NT2/D1 (cell line): ENCODE measurements at regions not wholly inside any gene's neighbourhood (a gene's known extent, or its start where the extent isn't known, plus 50 kb on each side); places are given as distances from the start of the nearest gene placed in this dataset.

Source experiments
- YY1 ChIP-seq: IDR thresholded peaks from 2 replicates; pipeline ENCODE4 v1.6.1; 2011; ENCODE audit not compliant: insufficient read length, insufficient read depth
- ZNF274 ChIP-seq: IDR thresholded peaks from 2 replicates; pipeline ENCODE4 v1.6.1; 2011; ENCODE audit warnings: mild to moderate bottlenecking, low read depth, low read length

- TF ChIP-seq YY1 (no peak), ZNF274 (no peak)
These were observed 145.8 kb downstream of the OR2B2 start for GRCh38 chr6:27766405-27766804.
